Loucy (cell line): ENCODE measurements at regions not wholly inside any gene's neighbourhood (a gene's known extent, or its start where the extent isn't known, plus 50 kb on each side); places are given as distances from the start of the nearest gene placed in this dataset.

Source experiments
- CTCF ChIP-seq: fragments of 200-600 bp; sonication (generic); conservative IDR thresholded peaks from 2 replicates; pipeline ENCODE4 v1.5.1; 2014; ENCODE audit warnings: mild to moderate bottlenecking, antibody characterized with exemption, low read length
- EZH2phosphoT487 ChIP-seq: fragments of 200-600 bp; IDR thresholded peaks from 2 replicates; pipeline ENCODE4 v1.6.1; 2018; ENCODE audit warnings: antibody characterized with exemption, mild to moderate bottlenecking, moderate library complexity, borderline replicate concordance

GRCh38 chr13:50691681-50692263 is 151.7 kb downstream of the DLEU7 start:
- TF ChIP-seq CTCF (no peak), EZH2phosphoT487 (no peak)
